Stimulated activated naive CD4-positive, alpha-beta T cell (primary cell): ENCODE measurements at regions not wholly inside any gene's neighbourhood (a gene's known extent, or its start where the extent isn't known, plus 50 kb on each side); places are given as distances from the start of the nearest gene placed in this dataset.

Experiments used
- DNase-seq, 6 experiments: peaks; one replicate each; lab custom pipeline; 2025; lab: John Stamatoyannopoulos, UW

DNA sequence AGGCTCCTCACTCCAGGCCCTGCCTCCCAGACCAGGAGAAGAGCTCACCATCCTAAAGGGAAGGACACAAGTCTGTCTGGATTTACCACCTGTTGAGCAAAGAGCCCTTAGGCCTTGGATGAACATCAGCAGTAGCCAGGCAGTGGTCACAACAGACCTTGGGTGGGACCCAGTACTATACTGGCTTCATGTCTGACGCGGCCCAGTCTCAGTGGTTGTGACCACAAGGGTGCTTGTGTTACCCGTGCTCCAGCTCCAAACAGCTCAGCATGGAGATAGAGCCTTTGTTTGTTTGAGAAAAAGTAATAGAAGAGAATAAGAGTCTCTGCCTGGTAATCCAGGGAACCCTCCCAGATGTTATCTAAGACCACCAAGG, 617.4 kb downstream of the BRINP1 start:
- no peak for DNase-seq

DNA sequence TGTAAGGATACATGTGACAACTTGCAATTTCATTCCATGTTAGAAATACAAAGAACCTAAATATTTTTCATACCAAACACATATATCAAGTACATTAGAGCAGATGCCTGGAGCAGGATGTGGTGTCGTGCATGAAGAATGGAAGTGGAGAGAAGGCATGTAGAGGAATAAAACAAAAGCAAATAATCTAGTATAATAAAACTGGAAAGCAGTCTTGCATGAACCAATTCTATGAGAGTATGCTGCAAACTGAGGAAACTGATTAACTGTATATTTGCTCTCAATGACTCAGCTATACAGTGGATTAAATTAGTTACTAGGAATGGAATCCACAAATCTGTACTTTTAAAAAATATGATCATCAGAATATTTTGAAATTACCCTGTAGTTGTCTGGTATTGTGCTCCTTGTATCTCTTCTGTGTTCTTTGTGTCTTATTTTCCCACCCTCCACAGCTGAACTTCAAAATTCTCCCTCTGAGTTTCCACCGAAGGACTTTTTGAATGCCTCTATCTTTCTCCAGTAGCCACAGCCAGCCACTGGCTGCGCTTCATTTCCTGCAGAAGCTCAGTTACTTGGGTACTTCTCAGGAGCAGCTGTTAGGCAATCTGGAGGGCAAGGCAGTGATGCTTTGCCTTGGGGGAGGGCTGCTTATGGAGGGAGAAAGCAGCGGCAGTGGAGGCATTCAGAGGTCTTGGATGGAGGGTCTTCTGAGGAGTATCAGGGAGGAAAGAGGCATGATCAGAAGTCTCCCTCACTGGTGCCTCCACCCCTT, 608.0 kb downstream of the BRINP1 start:
- no peak for DNase-seq

DNA sequence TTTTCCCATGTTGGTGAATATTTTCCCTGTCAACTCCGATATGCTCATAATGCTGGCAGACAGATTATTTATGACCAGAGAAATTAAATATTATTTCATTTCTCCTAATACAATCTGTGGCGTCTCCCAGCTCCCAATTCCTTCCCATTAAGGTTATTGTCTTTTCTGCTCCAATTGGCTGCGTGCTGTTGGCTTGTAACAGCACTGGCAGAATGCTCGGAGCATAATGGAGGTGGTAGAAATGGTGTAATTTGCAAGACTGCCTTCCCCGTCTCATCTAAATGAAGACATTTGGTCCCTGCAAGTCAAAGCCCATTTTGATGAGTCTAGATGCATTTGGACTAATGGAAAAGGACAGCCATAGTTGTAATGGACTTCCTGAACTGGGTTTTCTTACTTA, 601.7 kb downstream of the BRINP1 start:
- no peak for DNase-seq

DNA sequence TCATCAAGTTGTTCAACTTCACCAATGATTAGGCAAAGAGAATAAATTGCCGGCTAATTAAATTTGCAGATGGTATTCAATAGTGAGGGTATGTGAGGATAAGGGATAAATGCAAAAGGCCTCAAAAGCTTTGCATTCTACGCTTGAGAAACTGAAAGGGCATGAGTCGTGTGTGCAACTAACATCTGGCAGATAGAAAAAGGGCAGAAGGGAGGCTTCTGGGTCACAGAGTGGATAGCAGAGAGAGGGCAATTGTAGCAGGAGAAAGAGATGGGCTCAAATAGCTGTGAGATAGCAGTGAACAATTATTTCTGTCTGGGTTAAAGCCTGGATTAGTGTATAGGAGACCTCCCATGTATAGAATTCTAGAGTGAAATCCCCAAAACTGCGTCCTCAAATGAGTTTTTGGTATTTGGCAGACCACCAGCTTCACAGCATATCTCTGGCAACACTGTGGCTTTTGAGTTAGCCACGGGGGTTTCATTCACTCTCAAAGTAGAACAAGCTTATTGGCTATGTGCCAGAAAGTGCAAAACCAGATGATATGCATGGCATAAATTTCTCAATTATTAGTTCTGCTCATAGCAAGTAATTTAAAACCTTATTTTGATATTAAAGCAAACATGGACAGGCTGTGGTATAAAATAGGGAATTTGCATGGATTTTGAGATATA, 586.3 kb downstream of the BRINP1 start:
- DNase-seq, result no peak

DNA sequence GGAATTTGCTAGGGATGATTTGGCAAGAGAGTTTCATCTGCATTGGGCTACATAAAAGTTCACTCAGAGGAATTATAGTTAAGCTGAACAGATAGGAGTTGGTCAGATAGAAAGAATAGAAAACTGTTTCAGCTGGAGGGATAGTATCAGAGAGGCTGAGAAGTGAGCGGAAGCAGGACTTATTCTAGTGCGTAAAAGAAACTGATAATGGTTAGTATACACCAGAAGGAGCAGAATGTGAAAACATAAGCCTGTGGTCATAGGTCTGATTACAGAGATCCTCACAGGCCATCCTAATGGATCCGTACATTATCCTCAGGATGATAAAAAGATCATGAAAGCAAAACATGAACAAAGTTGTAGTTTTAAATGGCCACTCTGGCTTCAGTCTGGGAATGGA, 585.2 kb downstream of the BRINP1 start:
- DNase-seq, result no peak

DNA sequence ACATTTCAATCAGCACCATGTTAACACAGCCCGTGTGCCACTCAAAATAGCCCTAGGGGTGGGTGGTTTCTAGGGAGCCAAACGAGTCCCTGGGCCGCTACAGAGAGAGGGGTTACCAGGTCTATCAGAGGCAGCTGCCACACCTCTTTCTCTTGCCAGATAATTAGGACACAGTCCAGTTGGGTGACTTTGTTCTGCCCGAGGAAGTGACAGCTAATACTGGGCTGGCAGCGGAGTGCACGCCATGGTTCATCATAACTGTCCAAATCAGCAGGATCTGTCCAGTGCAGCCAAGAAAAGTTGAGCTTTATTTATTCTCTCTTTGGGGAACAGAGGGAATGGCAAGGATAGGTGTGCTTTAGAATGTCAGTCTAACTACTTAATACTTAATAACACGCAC, 583.8 kb downstream of the BRINP1 start:
- no peak for DNase-seq

DNA sequence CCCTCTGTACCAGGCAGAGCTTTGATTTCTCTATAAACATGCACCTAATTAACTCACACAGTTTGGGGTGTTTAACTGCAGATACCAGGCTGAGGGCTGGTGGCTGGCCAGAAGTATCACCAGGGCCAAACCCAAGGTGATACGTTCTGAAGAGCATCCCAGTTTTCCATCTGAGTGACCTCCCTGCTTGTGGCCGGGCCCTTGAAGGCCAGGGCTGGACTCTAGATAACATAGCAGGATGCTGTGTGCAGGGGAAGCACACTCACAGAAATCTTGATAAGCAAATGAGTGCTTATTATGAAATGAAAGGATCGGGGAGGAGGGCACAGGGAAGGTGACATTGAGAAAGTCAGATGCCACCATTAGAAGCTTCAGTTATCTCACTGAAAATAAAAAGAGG, 582.4 kb downstream of the BRINP1 start:
- no peak for DNase-seq

DNA sequence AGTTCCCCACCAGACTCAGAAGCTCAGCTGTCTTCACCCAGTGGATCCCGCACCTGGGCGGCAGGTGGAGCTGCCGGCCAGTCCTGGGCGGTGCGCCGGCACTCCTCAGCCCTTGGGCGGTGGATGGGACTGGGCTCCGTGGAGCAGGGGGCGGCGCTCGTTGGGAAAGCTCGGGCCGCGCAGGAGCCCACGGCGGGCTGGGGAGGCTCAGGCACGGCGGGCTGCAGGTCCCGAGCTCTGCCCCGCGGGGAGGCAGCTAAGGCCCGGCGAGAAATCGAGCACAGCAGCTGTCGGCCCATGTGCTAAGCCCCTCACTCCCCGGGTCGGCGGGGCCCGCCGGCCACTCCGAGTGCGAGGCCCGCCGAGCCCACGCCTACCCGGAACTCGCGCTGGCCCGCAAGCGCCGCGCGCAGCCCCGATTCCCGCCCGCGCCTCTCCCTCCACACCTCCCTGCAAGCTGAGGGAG, 560.0 kb downstream of the BRINP1 start:
- no peak for DNase-seq

DNA sequence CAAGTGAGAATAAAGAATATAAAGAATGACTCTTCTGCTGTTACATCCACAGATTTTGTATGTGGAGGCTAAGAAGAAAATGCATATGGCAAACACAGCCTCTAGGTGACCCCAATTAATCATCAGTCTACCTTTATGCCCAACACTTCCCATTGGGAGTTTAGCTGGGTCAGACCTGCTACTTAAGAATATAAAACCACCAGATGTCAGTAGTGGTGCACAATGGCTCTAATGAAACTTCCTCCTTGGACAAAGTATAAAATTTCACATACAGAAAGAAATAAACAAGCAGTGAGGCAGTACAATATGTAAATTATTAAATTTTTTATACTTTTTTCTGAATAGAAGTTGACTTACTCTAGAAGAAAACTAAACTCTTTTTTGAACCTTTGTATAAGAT, 539.9 kb downstream of the BRINP1 start:
- DNase-seq, result no peak

DNA sequence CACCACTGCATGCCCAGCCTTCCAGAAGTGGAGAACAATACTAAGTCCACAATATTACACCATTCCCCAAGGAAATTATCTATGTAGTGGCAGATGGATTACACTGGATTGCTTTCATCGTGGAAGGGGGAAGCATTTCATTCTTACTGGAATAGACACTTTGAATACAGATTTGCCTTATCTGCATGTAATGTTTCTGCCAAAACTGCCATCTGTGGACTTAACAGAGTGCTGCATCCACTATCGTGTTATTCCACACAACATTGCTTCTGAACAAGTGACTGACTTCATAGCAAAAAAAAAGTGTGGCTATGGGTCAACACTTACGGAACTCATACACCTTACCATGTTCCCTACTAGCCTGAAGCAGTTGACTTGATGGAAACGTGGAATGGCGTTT, 536.9 kb downstream of the BRINP1 start:
- no peak for DNase-seq

DNA sequence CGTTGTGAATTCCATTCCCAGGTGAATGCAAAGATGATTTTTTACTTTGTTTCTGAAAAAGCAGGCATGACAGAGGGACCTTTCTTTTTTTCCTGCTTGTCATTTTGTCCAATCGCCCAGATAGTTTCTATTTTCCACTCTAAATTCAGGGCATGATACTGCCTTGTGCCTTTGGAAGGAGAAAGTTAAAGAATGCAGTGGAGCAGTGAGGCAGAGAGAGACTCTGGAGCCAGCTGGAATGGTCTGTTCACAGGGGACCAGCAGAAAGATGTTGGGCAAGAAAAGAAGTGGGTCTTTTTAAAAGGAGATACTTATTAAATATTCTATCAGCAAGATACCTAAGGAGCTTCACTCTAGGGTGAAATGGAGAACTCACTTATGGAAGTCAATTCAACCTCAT, 532.3 kb downstream of the BRINP1 start:
- no peak for DNase-seq

DNA sequence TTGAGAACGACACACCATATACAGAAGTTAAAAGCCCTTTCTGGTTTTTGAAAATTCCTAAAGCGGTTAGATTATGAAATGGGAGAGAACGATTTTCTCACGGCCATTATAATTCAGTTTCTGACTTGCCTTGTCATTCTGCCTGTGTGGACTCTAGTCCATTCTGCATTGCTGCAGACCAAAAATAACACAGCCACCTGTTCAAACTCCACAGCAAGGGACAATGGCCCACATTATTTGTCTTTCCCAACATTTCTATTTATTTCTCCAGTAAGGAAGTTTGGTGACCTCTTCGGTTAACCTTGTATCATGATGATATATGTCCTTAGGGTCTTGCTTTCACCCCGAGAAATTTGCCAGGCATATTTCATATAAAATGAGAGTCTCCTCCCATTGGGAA, 497.7 kb downstream of the BRINP1 start:
- DNase-seq, result no peak

DNA sequence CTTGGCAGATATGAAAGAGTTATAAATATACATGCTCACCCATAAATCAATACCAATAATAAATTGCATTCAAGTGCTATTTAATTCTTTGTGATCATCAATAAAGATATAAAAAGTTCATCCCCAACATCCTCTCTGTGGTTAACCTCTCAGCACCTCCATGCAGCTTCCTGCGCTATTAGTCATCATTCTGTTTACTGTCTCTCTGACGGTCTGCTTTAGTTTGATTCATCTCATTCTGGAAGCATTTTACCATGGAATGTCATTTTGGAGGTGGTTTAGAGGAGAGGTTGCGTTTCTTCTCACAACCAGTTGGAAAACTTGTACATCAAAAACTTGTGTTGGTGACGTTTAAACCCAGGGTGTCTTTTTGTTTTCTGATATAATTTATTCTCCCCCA, 486.6 kb downstream of the BRINP1 start:
- no peak for DNase-seq

DNA sequence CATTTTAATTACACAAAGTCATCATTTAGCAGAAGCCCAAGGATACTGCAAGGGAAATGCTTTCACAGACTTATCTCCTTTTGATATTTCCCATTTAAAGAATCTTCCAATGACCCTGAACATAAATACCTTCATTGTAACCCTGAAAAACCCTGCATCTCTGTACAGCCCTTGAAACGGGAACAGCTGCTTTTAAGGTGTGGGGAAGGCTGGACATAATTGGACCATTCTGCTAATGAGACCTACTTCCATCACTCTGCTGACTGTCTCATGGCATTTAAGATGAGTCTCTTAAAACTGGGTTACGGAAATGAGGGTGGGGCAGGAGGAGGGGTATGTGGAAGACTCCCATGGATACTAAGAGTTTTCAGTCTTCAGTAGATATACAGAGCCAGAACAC, 485.8 kb downstream of the BRINP1 start:
- DNase-seq, result no peak

DNA sequence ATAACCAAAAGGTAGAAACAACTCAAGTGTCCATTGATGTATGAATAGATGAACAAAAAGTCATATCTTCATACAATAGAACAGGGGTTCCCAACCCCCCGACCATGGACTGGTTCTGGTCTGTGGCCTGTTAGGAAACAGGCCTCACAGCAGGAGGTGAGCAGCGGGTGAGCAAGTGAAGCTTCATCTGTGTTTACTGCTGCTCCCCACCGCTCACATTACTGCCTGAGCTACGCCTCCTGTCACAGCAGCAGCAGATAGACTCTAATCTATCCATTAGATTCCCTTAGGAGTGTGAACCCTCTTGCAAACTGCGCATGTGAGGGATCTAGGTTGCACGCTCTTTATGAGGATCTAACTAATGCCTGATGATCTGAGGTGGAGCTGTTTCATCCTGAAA, 478.0 kb downstream of the BRINP1 start:
- DNase-seq, result no peak

DNA sequence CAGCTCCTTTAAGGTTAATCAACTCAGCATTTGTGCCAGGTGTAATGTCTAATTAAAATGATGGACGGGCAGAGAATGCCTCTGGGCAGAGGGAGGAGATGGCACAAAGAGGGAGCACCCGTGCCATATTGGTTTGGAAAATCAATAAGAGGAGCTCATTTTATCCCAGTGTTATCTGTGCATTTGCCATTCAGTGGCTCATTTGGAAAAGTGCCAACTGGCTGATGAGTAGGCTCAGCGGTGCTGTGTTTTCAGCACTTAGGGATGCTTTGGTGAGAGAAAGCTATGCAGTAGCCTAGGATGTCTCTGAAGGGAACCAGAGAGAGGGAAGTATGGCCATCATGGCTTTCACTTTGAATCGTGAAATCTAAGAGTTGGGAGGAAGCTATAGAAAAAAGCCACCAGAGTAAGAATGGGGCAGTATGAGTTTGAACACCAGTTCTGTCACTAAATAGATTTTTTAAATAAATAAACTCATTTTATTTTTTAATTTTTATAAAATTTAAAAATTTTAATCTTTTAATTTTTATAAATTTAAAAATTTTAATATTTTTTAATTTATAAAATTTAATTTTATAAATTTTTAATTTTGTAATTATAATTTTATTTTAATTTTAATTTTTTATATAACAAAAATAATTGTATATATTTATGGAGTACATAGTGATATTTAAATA, 472.8 kb downstream of the BRINP1 start:
- no peak for DNase-seq

DNA sequence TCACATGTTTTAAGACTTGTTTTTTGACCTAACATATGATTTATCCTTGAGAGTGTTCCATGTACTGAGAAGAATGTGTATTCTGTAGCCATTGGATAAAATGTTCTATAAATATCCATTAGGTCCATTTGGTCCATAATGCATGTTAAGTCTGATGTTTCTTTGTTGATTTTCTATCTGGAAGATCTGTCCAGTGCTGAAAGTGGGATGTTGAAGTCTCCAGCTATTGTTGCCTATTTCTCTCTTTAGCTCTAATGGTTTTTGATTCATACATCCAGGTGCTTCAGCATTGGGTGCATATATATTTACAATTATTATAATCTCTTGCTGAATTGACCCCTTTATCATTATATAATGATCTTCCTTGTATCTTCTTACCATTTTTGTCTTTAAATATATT, 451.1 kb downstream of the BRINP1 start:
- DNase-seq, result no peak

DNA sequence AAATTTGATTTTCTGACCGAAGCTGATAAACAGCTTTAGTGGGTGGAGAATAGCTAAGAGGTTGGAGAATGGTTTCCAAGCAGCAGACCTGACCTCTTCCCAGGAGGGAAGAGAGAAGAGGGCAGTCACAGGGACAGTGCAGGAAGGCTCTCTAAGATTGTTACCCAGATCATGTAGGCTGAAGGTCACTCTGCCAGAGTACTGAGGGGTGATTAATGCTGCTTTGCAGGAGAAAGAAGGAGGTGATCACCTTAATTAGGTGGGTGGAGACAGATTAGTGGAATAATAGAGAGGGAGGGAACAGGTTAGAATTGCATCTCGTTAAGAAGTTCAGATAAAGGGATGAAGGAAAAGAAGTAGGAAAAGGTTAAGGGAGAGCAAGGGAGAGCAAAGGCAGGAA, 440.5 kb downstream of the BRINP1 start:
- DNase-seq, result no peak

DNA sequence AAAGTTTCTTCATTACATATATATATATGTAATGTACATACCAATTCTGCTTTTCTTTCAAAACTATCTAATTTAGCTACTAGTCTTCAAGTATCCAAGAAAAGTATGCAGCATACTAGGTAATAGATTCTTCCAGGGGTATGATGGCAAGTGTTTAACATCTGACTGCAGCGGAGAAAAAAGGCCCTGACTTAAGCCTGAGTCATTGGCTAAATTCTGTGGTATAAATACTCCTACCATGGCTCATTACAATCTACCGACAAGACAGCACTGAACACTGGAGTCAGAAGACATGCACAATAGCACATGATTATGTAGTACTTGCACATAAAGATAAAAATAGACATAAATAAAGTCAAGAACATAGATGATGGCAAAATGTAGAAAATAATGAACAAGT, 439.9 kb downstream of the BRINP1 start:
- no peak for DNase-seq

DNA sequence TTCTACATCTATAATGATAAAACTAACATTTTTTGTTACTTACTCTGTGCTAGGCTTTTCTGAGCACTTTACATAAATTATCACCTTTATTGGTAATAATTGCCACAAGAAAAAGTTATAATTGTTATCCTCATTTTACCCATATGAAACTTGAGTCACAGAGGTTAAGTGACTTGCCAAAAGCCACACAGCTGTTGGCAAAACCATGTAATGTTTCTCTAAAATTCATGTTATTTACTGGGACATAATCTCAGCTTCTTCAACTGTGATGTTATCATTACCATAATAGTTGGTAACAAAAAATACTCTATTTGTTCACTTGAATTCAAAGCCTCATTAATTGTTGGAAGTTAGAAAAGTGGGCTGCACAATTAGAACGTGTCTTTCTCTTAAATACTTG, 437.3 kb downstream of the BRINP1 start:
- DNase-seq, result no peak

DNA sequence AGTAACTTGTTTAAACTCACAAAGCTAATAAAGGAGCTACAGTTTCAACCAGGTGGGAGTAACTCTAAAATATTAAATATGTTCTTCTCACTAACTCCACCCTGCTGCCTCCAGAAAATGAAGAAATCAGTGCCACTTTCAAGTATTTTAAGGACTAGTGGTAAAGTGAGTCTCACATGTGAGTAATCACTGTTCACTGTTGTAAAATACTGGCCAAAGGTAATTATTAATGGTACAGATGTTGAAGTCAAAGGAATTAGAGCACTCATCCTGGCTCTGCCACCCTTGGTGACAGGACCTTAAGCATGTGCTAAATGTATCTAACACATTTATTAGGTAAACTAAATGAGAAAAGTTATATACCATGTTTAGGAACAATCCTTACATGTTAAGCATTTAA, 430.7 kb downstream of the BRINP1 start:
- no peak for DNase-seq

DNA sequence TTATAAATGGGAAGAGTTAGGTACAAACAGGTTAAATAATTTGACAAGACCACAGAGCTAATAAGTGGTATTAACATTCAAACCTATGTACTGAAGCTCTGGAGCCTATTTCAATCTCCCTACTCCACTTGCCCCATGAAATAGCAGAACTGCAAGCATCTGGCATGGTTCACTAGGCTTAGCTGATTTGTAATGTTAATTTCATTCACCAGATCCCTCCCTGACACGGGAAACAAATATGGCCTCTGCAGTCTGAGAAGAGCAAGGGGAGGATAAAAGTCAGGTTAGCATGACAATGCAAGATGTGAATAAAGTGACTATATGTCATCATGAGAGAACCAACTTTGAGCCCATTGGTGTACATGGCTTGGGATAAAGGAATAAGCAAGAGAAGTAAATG, 428.8 kb downstream of the BRINP1 start:
- no peak for DNase-seq

DNA sequence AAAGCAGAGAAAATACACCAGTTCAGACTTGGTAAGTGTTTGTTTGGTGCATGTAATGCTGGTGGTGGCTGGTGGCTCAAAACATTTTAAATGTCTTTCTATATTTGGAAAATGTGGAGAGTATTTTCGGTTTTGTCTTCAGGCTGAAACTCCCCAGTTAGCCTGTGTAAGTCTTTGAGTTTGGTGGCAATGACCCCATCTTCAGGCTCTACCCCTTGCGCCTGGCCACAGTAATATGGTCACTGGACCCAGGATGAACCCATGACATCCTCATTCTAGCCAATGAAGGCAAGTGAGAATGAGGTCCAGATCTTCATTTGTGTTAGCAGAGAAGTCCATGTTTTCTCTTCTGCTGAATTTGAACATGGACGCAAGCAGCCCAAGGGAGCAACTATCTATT, 422.6 kb downstream of the BRINP1 start:
- DNase-seq, result no peak
